ENCODE measurements at regions not wholly inside any gene's neighbourhood (a gene's known extent, or its start where the extent isn't known, plus 50 kb on each side); places are given as distances from the start of the nearest gene placed in this dataset.

- in situ Hi-C loops (cut with MboI; ENCODE audit: low pct_unique_long_range_greater_than_20kb, low sequenced_read_pairs, unreplicated experiment) = no loop called here
- TF ChIP-seq CTCF (IDR thresholded peaks at IDR 0.05; ENCODE audit: extremely low read depth, insufficient read depth, missing control alignments) = no peak
- DNase-seq (ENCODE audit: low spot score) = no peak
Measured at GRCh38 chr10:121092720-121093095, 241.5 kb downstream of the WDR11 start.

- no peak for TF ChIP-seq CTCF (IDR thresholded peaks at IDR 0.05; ENCODE audit: extremely low read depth, insufficient read depth, missing control alignments)
- in situ Hi-C loops (cut with MboI; ENCODE audit: low pct_unique_long_range_greater_than_20kb, low sequenced_read_pairs, unreplicated experiment) = no loop called here
- no peak for DNase-seq (ENCODE audit: low spot score)
Measured at GRCh38 chr10:121096617-121097431, 245.7 kb downstream of the WDR11 start.

GRCh38 chr10:121098211-121098610 is 247.0 kb downstream of the WDR11 start:
- in situ Hi-C loops (cut with MboI; ENCODE audit: low pct_unique_long_range_greater_than_20kb, low sequenced_read_pairs, unreplicated experiment) = no loop called here
- no peak for TF ChIP-seq CTCF (IDR thresholded peaks at IDR 0.05; ENCODE audit: extremely low read depth, insufficient read depth, missing control alignments)
- DNase-seq (ENCODE audit: low spot score) = no peak

- in situ Hi-C loops (cut with MboI; ENCODE audit: low pct_unique_long_range_greater_than_20kb, low sequenced_read_pairs, unreplicated experiment) = no loop called here
Measured at GRCh38 chr10:121098751-121099150, 247.6 kb downstream of the WDR11 start.

GRCh38 chr10:121099181-121099580 is 248.0 kb downstream of the WDR11 start:
- no peak for TF ChIP-seq CTCF (IDR thresholded peaks at IDR 0.05; ENCODE audit: extremely low read depth, insufficient read depth, missing control alignments)
- DNase-seq (ENCODE audit: low spot score) = no peak
- in situ Hi-C loops (cut with MboI; ENCODE audit: low pct_unique_long_range_greater_than_20kb, low sequenced_read_pairs, unreplicated experiment) = no loop called here

More at GRCh38 chr10:121098751-121099150, 247.6 kb downstream of the WDR11 start:
- no peak for DNase-seq (ENCODE audit: low spot score)
- TF ChIP-seq CTCF (IDR thresholded peaks at IDR 0.05; ENCODE audit: extremely low read depth, insufficient read depth, missing control alignments) = no peak

GRCh38 chr10:121099592-121099991 is 248.4 kb downstream of the WDR11 start:
- TF ChIP-seq CTCF (IDR thresholded peaks at IDR 0.05; ENCODE audit: extremely low read depth, insufficient read depth, missing control alignments) = no peak
- in situ Hi-C loops (cut with MboI; ENCODE audit: low pct_unique_long_range_greater_than_20kb, low sequenced_read_pairs, unreplicated experiment) = no loop called here
- no peak for DNase-seq (ENCODE audit: low spot score)
